ENCODE measurements at regions not wholly inside any gene's neighbourhood (a gene's known extent, or its start where the extent isn't known, plus 50 kb on each side); places are given as distances from the start of the nearest gene placed in this dataset.
"Not testable (repeated sequence)": the region's sequence is repeated elsewhere in the genome, so short reads cannot be mapped to it uniquely, and the experiment has no call there.

DNA sequence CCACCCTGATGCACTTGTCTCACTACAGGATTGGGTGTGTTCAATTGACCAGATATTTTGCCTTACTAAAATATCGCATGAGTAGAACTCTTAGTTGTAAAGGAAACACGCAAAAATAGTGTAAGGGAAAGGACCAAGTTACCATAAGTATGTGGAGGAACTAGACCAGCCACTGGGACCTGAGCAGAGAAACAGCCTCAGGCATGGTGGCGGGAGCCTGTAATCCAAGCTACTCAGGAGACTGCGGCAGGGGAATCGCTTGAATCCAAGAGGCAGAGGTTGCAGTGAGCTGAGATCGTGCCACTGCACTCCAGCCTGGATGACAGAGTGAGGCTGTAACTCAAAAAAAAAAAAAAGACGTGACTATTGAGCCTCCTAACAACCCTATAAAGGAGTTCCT lies 117.9 kb upstream of the SPATA31C2 start:
- POLR2A ChIA-PET = no interaction called here
- Histone ChIP-seq H3K36me3 (ENCODE audit: control insufficient read depth, insufficient read depth, low read length) (no peaks in the 10 kb centered on the region), H3K27me3 (ENCODE audit: control insufficient read depth, insufficient read depth, low read length) (no peaks in the 10 kb centered on the region), H3K4me3 (ENCODE audit: low read depth, low read length) (no peak overlapping the region)
- TF ChIP-seq, protein P1, sequence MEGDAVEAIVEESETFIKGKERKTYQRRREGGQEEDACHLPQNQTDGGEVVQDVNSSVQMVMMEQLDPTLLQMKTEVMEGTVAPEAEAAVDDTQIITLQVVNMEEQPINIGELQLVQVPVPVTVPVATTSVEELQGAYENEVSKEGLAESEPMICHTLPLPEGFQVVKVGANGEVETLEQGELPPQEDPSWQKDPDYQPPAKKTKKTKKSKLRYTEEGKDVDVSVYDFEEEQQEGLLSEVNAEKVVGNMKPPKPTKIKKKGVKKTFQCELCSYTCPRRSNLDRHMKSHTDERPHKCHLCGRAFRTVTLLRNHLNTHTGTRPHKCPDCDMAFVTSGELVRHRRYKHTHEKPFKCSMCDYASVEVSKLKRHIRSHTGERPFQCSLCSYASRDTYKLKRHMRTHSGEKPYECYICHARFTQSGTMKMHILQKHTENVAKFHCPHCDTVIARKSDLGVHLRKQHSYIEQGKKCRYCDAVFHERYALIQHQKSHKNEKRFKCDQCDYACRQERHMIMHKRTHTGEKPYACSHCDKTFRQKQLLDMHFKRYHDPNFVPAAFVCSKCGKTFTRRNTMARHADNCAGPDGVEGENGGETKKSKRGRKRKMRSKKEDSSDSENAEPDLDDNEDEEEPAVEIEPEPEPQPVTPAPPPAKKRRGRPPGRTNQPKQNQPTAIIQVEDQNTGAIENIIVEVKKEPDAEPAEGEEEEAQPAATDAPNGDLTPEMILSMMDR (IDR thresholded peaks at IDR 0.05; ENCODE audit: insufficient read depth, low read depth, low read length) = no peak
- no peak for DNase-seq (ENCODE audit: low read depth)
- CTCF ChIA-PET = no interaction called here

DNA sequence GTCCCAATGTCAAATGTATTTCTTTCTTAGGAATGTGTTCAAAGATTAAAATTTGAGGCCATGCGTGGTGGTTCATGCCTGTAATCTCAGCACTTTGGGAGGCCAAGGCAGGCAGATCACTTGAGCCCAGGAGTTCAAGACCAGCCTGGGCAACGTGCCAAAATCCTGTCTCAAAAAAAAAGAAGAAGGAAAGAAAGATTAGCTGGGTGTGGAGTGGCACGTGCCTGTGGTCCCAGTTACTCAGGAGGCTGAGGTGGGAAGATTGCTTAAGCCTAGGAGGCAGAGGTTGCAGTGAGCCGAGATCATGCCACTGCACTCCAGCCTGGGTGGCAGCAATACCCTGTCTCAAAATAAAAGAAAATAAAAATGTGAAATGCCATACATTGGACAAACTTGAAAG lies 117.5 kb upstream of the SPATA31C2 start:
- H3K4me3 ChIP-seq (ENCODE audit: low read depth, low read length); POLR2A ChIA-PET; H3K27me3 ChIP-seq (ENCODE audit: control insufficient read depth, insufficient read depth, low read length); DNase-seq (ENCODE audit: low read depth); H3K36me3 ChIP-seq (ENCODE audit: control insufficient read depth, insufficient read depth, low read length): not testable (repeated sequence)
- CTCF ChIA-PET = interaction anchor here (0.8 kb wide), 1 partner anchor 13 kb away, joined by 3 read pairs; no protein-coding TSS in a partner anchor

DNA sequence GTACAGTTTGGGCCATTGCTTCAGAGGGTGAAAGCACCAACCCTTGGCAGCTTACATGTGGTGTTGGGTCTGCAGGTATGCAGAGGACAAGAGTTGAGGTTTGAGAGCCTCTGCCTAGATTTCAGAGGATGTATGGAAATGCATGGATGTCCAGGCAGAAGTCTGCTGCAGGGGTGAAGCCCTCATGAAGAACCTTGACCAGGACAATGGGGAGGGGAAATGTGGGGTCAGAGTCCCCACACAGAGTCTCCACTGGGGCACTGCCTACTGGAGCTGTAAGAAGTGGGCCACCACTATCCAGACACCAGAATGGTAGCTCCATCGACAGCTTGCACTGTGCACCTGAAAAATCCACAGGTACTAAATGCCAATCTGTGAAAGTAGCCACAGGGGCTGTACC lies 113.6 kb upstream of the SPATA31C2 start:
- ChIA-PET POLR2A (no interaction called here), CTCF (no interaction called here)
- no peaks in the 10 kb centered on the region for H3K36me3 ChIP-seq (ENCODE audit: control insufficient read depth, insufficient read depth, low read length)
- no peak overlapping the region for H3K4me3 ChIP-seq (ENCODE audit: low read depth, low read length)
- DNase-seq (ENCODE audit: low read depth) = no peak
- no peaks in the 10 kb centered on the region for H3K27me3 ChIP-seq (ENCODE audit: control insufficient read depth, insufficient read depth, low read length)
- TF ChIP-seq, protein P1 (IDR thresholded peaks at IDR 0.05; ENCODE audit: insufficient read depth, low read depth, low read length) = no peak

DNA sequence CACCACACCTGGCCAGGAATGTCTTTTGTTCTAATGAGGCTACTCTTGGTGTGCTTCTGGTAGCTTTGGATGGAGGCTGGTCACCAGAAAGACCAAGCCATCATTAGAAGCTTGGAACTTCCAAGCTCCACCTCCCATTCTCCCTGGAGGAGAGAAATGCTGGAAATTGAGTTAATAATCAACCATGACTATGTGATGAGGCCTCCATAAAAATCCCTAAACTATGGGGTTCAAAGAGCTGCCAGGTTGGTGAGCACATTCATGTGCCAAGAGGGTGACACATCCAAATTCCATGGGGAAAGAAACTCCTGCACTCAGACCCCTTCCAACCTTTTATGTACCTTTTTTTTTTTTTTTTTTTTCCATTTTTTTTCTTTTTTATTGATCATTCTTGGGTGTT lies 105.5 kb upstream of the SPATA31C2 start:
- Histone ChIP-seq H3K27me3 (ENCODE audit: control insufficient read depth, insufficient read depth, low read length) (no peaks in the 10 kb centered on the region), H3K4me3 (ENCODE audit: low read depth, low read length) (no peak overlapping the region), H3K36me3 (ENCODE audit: control insufficient read depth, insufficient read depth, low read length) (no peaks in the 10 kb centered on the region)
- no peak for DNase-seq (ENCODE audit: low read depth)
- ChIA-PET POLR2A (interaction anchor here (0.6 kb wide), 1 partner anchor 36 kb away, joined by 3 read pairs; no protein-coding TSS in a partner anchor), CTCF (interaction anchor here (0.6 kb wide), 1 partner anchor 686 kb away, joined by 3 read pairs; no protein-coding TSS in a partner anchor)
- TF ChIP-seq, protein P1 (IDR thresholded peaks at IDR 0.05; ENCODE audit: insufficient read depth, low read depth, low read length) = no peak

DNA sequence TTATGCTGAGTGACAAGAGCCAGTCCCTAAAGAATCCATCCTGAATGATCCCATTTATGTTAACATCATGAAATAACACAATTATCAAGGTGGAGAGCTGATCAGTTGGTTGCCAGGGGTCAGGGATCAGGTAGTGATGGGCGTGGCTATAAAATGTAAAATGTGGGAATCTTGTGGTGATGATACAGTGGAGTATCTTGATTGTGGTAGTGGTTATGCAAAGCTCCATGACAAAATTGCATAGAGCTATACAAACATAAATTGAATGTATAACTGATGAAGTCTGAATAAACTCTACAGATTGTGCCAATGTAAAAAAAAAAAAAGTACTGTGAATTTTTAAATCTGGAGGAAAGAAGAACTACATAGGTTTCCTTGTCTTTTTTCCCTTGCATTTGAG lies 104.6 kb upstream of the SPATA31C2 start:
- CTCF ChIA-PET = interaction anchor here (0.6 to 1.0 kb wide), 2 partner anchors 12 to 685 kb away, joined by 3 read pairs; no protein-coding TSS in a partner anchor
- POLR2A ChIA-PET = no interaction called here

More for the DNA sequence above, 104.6 kb upstream of the SPATA31C2 start:
- TF ChIP-seq, protein P1 (IDR thresholded peaks at IDR 0.05; ENCODE audit: insufficient read depth, low read depth, low read length) = no peak
- Histone ChIP-seq H3K36me3 (ENCODE audit: control insufficient read depth, insufficient read depth, low read length) (no peaks in the 10 kb centered on the region), H3K4me3 (ENCODE audit: low read depth, low read length) (no peak overlapping the region), H3K27me3 (ENCODE audit: control insufficient read depth, insufficient read depth, low read length) (no peaks in the 10 kb centered on the region)
- no peak for DNase-seq (ENCODE audit: low read depth)

Measured in BJ (cell line).